HG02763 (cell line): ENCODE measurements at regions not wholly inside any gene's neighbourhood (a gene's known extent, or its start where the extent isn't known, plus 50 kb on each side); places are given as distances from the start of the nearest gene placed in this dataset.

Source experiments
- ATAC-seq: cut with Tn5 transposase; IDR thresholded peaks from one replicate; pipeline ENCODE4 v1.9.1; 2021; ENCODE audit warnings: mild to moderate bottlenecking, moderate library complexity; ENCODE audit not compliant: unreplicated experiment

DNA sequence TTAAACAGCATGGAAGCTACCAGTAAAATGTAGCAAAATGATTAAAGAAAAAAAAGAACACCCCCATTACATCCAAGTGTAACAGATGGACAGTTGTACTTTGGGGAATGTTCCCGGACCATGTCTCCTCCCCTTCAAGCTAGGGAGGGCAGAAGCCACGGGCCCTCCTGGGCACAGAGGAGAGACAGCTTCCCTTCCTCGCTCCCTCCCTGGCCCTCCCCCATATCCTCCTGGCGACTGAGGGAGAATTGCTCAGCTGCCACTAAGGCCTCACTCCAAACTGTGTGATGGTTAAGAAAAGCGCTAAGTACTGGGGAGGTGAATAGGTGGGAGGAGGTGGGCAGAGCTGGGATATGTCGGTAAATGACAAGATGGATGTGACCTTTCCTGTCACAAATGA lies 358.0 kb downstream of the HRH4 start:
- ATAC-seq = no peak

DNA sequence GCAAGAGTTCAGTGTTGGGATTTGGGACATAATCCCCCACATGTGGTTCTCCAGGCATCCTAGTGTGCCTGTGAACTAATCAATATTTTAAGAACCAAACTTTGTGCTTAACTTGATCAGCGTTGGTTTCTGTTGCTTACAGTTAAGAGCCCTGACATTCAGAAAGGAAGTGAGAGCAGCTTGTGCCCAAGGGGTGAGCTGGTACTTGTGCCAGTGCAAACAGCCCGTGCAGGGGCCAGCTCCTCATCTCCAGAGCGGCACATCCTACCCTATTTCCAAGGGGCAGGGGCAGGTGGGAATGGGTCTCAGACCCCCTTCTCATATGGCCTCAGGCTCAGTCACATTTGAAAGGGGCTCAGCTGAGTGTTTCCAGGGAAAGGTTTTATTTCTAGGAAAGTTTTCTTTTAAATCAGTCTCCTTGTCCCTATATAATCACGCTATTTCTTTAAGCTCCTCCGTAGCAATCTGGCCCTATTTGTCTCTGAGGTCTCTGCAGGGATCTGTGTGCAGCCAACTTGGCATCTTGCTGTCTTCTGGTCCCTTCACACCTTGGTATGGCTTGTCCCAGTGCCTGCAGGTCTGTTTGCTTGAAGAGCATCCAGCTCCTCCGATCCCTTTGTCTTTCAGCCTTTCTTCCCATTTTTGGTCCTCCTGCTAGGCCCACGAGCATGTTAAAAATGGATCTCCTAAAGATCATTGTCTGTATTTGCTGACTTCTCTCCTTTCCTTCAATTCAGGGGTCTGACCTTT lies 358.9 kb downstream of the HRH4 start:
- ATAC-seq = no peak

DNA sequence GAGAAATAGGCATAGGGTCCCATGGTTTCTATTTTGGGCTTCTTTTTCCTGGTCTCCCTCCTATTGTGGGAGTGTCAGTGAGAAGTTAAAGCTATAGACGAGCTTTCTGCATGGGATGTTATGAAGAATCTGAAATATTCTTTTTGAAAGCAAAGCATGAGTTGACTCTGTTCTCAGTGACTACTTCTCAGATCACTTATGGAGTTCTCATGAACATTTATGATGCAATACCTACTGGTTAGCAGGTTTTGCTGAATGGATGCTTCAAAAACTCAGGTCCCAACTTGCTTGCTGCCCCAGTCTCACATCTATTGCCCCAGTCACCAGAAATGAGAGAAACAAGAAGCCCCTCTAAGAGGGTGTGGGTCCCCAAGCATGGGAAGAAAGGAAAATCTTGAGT lies 365.0 kb downstream of the HRH4 start:
- no peak for ATAC-seq

DNA sequence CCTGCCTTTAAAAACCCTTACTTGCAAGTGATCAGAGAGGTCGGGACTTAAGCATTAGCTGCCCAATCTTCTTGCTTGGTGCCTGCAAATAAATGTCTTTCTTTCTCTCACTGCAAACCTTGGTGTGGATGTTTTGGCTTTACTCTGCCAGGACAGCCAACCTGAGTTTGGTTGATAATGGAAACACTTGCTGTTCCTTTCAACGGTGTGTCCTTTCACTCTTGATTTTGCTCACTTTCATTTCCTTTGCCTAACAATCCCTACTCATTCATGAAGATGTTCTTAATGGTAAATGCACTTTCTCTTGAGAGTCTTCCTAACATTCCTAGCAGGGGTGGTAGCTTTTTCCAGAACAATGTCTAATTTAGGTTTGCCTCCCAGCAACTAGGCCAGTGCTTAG lies 366.2 kb downstream of the HRH4 start:
- ATAC-seq = no peak

DNA sequence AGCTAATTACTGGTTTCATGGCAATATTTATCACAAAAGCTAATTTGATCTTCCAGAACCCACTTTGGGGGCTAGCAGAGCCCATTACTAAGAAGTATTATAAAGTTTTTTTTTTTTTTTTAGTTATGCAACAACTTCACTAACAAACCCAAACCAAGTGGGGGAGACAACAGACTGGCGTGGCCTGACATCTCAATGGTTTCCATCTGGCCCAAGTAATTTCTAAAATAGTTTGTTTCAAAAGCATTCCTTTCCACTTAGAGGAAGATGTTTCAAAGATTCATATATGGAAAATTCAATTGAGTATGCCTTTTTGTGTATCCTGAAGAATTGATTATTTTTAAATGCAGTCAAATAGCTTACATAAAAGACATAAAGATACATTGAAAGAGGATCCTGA lies 367.1 kb downstream of the HRH4 start:
- ATAC-seq = no peak

DNA sequence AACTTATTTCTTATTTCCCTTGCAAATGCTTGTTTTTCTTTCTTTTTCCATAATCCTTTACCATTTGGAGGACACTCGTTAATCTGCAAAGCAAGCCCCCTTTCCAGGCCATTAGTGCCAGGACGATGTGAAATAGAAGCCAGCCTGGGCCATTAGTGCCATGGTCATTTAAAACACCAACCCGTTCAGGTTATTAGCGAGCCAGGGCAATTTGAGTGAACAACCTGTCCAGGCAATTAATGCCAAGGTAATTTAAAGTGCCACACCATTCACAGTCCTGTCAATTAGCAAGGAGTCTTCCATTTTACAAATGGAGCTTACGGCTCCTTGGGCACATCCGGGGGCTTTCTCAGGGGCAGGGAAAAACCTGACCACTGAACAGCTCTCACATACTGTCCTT lies 370.6 kb downstream of the HRH4 start:
- ATAC-seq = no peak

DNA sequence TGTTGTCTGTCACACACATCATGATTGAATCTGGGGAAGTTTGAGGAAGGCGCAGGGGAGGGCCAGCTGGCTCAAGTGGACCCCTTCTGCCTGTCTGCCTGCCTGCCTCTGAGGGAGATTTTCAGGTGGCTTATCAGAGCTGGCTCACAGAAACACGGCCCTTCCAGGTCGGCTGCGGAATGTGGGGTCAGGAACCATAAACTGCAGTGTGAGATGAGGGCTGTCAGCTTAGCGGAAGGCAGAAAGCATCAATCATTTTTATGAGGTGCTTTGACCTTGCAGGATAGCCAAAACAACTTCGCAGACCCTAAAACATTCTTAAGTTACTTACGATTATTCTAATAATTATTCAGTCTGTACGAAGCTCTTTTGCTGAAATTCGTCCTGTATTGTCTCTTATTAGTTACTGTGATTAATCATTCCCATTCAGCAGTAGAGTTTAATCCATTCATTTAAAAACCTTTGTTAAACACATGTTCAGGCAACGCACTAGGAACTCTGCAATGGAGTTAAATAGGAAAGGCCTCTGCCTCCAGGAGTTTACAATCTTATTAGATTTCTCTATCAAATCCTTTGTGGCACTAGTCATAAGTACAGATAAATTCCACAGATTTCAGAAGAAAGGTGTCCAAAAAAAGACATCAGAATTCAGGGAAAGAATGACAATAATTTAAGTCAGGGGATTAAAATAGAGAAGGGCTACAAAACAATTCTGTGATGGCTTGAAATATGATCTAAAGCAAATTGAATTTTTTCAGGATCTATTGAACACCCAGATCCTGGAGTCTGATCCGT lies 371.6 kb downstream of the HRH4 start:
- no peak for ATAC-seq

DNA sequence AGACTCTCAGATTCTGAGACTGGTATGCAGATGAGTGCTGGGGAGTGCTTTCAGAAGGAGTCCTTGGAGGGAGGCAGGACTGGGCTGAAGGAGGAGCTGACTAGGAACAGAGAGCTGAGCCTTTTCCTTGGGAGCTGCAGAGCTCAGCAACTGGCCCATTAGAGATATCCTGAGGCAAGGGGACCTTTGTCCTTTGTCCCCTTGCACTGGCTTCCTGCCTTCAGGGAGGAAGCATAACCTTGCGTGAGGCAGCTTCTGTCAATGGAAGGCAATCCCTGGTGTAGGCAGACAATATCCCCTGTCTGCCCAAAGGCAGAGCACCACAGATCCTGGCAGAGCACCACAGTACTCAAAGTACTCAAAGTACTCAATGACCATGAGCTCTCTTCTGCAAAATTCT lies 375.3 kb downstream of the HRH4 start:
- no peak for ATAC-seq

DNA sequence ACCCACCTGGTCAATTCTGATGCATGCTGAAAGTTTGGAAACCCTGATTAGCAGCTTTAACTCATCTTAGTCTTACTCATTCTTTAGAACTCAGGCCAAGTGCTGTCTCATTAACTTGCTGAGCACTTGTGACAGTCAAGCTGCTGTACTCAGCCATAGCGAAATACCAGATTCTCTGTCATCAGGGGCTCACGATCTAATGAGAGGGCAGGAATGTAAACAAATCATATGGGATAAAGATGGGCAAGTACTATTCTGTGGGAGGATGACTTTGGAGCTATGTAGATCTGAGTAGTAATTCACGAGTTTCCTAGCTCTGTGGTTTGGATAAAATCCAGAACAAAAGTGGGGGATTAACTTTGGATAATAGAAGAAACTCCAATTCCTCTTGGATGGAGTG lies 376.6 kb downstream of the HRH4 start:
- no peak for ATAC-seq

DNA sequence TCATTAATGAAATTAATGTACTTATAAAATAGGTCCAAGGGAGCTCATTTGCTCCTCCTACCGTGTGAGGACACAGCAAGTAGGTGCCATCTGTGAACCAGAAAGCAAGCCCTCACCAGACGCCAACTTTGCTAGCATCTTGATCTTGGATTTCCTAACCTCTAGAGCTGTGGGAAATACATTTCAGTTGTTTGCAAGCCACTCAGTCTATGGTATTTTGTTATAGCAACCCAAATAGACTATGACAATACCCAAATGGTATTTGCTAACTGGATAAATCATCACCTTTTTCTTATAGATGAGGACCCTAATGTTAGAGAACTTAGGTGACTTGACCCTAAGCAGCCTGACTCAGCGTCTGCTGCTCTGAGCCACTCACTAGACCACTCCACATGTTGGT lies 379.6 kb downstream of the HRH4 start:
- ATAC-seq = no peak

DNA sequence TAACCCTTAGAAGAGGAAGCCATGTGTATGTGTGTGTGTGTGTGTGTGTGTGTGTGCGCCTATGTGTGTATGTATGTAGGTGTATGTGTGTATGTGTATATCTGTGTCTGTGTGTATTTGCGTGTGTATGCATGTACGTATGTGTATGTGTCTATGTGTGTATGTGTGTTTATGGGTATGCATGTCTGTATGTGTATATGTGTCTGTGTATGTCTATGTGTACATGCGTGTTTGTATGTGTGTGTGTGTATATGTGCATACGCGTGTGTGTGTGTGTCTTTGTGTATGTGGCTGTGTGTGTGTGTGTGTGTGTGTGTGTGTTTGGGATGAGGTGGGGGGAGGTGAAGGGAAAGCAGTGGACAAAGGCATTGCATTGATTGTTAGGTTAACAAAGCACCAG lies 380.2 kb downstream of the HRH4 start:
- ATAC-seq = no peak

DNA sequence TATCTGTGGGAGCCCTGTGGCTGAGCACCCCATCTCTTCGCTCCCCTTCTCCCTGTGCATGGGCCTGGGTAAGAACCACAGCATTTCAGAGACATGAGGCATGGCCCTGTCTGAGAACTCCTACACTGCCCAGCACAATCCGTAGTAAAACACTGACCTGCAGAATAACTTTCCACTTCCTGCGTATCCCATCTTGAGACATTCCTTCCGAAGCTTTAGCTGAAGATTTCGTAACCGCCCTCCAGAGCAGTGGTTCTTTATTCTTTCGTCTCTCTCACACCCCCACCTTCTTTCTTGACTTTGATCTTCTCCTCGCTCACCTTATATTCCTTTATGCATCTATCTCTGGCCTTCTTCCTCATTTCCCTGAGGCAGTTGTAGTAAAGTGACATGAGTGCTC lies 381.1 kb downstream of the HRH4 start:
- no peak for ATAC-seq

DNA sequence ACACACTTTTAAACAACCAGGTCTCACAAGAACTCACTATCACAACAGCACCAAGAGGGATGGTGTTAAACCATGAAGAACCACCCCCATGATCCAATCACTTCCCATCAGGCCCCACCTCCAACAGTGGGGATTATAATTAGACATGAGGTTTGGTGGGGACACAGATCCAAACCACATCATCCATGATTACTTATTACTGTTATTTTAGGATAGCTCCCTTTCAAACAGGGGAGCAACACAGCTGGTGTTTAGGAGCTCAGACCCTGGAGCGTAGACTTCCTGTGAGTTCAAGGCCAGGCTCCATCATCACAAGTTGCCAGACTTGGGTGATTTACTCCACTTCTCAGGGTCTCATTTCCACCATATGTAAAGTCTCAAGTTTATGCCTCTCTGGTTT lies 382.7 kb downstream of the HRH4 start:
- ATAC-seq = no peak

DNA sequence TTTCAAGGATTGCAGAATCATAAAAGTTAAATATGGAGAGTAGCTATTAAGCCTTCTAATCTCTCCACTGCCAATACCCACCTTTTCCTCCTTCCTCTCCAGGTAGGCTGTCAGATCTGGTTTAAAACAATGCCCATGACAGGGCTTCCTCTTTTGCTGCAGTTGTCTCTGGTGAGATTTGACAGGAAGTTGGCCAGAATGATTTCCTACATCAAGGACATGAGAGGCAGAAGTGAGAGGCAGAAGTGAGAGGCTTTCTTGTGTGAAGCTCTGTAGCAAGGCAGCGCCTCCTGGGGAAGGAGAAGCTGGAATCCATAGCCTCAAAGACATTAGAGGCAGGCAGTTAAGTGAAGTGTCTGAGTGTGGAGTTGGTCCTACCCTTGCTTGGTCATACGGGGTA lies 385.7 kb downstream of the HRH4 start:
- ATAC-seq = no peak

DNA sequence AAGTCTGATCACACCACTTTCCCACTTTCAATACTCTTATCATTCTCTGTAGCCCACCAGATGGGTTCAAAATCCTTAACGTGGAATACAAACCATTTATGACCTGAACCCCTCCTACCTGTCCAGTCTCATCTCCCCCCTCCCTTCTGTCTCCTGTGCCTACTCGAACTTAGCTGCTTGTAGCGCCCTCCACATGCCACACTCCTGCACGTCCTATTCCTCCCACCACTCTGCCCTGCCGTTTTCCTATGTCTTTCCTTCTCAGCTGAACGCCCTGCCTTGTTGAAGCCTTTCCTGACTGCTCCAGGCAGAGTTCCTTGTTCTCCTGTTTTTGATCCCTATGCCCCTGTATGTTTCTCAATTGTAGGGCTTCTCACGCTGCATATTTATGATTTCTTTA lies 390.1 kb downstream of the HRH4 start:
- no peak for ATAC-seq

DNA sequence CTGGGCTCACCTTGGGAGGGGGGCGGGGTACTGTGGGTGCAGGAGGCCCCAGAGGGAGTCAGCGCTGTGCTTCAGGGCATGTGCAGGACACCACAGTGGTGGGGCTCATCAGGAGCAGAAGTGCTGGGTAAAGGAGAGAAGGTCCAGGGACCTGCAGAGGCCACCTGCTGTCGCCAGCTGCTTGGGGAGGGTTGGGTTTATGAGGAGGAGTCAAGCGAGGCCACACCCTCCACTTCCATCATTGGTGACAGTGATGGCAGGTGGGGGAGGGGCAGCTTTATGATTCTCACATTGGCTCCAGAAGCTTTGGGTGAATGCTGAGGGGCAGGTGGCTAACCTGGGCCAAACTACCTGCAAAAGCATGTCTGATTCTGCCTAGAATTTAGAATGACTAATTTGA lies 392.6 kb downstream of the HRH4 start:
- no peak for ATAC-seq

DNA sequence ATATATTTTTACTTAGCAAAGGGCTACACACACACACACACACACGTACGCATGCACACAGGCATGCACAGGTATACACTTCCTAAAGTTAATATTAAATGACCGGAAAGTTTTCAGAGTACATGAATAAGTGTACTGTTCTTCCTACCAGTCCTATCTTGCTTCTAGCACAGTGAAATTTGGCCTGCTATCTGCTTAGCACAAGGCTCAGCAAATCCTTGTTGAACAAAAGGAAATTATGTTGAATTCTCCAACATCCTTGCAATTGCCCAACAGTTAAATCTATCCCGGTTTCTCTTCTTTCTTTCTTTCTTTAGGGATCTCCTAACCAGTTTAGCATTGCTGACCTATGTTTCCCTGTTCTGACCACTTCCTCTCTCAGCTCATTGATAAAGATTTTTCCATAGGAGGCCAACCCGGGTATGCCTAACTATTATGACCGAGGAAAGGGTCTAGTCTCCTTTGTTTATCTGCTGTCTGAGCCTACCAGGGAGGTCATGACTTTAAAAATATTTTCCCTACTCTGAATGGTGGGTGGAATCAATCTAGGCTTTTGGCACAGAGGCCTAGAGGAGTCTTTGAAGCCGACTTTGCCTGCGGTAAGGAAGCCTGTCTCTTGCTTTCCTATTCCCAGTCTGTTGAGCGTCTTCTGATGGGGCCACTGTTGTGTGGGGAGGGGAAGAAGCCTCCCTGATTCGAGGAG lies 400.7 kb downstream of the HRH4 start:
- no peak for ATAC-seq

DNA sequence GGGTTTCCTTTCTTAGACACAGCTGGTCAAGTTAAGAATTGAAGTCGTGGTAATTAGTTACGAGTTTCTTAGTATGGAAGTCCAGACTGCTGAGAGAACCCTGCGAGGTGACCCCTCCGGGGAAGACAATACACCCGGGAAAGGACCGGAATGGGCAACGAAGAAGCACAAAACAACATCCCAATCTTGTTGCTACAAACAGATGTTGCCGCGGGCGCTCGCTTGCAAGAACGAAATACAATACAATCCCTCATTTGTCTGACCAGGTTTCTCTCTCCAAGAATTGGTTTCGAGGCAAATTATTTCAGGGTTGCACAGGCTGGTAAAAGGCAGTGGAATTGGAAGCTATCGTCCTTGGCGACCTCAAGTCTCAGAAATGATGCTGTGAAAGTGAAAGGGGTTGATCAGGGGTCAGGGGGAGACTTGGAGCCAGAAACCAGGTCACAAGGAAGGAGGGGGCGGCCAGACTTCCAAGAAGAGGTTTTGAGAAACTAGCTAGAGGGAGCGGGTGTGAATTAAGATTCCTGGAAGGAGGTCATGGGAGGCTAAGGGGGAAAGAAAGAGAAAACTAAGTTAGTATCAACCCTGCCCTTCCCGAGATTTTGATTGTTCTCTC lies 401.9 kb downstream of the HRH4 start:
- no peak for ATAC-seq

DNA sequence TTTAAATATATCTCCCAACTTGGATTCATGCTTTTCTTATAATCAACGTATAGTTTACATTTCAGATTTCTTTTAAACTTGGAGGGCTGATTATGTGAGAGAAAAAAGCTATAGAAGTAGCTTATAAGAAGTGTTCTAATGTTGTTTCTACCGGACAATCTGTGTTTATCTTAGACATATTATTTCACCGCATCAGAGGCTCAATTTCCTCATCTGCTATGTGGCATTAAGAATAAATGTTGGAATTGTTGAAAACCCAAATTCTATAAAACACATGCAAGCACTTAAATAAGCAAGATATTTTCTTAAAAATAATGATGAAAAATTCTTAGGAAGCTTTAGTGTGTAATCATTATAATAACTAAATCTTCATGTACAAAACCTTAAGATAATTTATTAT lies 407.9 kb downstream of the HRH4 start:
- ATAC-seq = no peak

DNA sequence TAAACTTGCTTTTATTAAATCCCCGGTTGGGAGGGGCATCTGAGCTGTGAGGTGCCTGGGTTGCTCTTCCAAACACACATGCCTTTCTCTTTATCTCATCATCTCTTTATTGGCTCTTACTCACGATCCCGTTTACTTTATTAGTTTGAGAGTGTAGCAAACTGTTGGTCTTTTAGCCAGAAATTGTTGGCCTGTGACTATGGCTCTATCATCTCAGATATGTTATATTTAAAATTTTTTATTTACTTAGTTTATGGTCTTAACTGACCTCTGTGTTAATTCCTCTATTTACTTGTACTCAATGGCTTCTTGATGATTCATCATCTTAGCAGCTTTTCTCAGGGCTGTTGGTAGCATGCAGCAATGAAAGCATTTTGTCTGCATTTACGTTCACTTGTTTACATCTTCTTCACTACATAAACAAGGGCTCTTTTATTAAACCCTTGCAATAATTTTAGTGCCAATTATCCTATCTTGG lies 408.4 kb downstream of the HRH4 start:
- no peak for ATAC-seq

DNA sequence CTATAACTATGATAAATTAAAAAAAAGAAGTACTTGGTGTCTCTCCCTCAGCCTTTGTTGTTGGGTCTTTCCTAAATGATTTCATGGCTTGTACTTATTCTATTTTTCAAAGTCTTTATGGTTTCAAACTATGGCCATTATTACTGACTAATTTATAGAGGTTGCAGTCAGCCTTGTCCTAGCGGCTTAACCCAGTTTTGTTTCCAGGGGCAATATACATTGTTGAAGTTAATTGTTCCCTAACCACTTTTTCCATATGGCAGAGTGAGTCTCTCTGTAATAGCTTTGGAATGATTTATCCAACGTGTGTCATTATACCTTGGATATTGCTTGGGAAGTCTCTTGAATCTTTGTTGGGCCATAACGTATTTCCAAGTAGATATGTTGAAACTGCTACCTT lies 408.8 kb downstream of the HRH4 start:
- ATAC-seq = no peak
